Activated CD8-positive, alpha-beta memory T cell treated with anti-CD3 and anti-CD28 coated beads for 36 hours (primary cell): ENCODE measurements at regions not wholly inside any gene's neighbourhood (a gene's known extent, or its start where the extent isn't known, plus 50 kb on each side); places are given as distances from the start of the nearest gene placed in this dataset.
"Not testable (repeated sequence)": the region's sequence is repeated elsewhere in the genome, so short reads cannot be mapped to it uniquely, and the experiment has no call there.

Experiments
- CTCF ChIA-PET: fragments of 350-600 bp; sonication (Branson Sonifier 250); formaldehyde crosslinking; loops from one replicate; lab custom pipeline; 2021; ENCODE audit warnings: antibody characterized with exemption; lab: Charles Lee
- POLR2A ChIA-PET: fragments of 350-600 bp; sonication (Branson Sonifier 250); formaldehyde crosslinking; loops from one replicate; lab custom pipeline; 2021; ENCODE audit warnings: antibody characterized with exemption; lab: Charles Lee

DNA sequence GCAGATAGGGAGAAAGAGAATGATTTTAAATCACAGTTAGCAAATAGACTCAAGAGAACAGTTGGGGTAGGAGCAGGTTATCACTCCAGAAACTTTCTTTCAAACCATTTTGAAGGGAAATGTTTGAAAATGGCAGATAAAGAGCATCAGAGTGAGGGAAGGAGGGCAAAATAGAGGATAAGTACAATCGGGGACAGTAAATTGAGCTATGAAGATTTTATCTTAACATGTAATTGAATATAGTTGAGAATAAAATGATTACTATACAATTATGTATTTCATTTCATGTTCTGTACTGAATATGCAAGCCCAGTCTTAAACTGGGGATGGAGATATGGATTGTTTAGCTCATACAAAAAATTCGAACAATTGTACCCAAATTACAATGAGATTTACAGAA lies 54.0 kb downstream of the MAP10 start:
- ChIA-PET POLR2A (no interaction called here), CTCF (no interaction called here)

DNA sequence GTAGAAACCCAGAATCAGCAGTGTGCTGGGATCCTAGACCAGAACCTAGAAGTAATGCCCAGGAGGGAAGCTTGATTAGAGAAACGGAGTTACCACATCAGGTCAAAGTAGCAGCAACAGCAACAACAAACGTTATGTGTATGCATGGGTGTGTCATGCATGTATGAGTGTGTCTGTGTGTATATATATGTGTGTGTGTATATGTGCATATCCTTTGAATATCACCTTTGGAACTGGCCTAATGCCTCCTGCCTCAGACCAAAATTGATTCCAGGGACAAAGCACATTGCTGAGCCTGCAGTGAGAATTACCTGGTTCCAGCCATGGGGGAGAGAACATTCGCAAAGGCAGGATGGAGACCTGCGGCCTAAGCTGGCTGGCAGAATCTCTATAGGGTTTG lies 55.9 kb downstream of the MAP10 start:
- ChIA-PET CTCF (no interaction called here), POLR2A (no interaction called here)

- POLR2A ChIA-PET: no interaction called here
- CTCF ChIA-PET: no interaction called here
These were observed 58.5 kb downstream of the MAP10 start for GRCh38 chr1:232863544-232864275.

DNA sequence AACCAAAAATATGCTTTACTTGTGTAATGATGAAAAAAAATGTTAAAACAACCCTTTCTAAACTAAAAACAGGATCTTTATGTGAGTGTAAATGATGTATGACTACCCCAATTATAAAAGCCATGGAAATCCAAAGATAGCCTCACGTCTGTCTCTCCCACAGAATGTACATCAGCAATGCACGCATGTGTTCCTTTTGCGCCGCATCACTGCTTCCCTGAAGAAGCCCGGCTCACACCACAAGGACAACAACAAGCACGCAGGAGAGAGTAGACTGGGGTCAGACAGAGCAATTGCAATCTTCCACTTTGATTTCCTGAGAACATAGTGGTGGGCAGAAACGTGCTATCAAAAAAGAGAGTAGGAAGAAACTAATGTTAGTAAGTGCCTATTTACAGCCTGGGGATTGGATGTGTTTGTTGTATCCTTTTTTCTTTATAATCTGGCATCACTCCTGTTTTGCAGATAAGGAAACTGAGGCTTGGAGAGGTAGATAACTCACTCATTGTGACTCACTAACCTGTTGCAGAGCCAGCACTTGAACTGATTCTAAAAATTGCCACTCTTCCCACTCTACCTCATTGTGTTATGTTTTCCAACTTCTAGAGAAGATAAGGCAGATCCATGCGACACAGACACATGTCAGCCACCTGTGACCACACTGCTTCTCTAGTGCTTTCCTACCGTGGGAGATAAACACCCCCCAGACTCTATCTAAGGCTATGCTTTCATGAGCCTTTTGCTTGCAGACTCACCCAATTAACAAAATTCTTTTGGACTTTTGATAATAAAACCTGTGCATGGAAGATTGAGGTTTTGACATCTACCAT lies 60.1 kb downstream of the MAP10 start:
- CTCF ChIA-PET: interaction anchor here (0.5 kb wide), 1 partner anchor 24 kb away, joined by 3 read pairs; no protein-coding TSS in a partner anchor

GRCh38 chr1:232868793-232869491 lies 63.7 kb downstream of the MAP10 start:
- ChIA-PET CTCF (no interaction called here), POLR2A (no interaction called here)

More for the DNA sequence above, 60.1 kb downstream of the MAP10 start:
- POLR2A ChIA-PET: no interaction called here

- CTCF ChIA-PET: not testable (repeated sequence)
These were observed 66.2 kb downstream of the MAP10 start for GRCh38 chr1:232871291-232871969.

DNA sequence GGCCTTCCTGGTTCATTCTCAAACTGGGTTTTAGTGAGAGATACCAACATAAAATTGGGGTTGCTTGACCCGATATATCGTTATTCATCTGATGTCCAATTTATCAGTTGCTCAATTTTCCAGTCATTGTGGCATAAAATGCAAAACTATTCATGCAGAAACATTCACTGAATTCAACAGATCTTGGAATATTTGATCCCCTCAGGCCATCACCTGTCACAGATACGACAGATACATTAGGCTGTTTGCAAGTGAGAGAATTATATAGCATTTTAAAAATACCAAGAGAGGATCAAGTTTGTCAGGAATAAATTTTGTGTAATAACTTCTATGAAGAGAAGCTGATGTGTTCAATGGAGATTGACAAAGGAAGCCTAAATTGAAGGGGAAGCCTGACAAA lies 67.1 kb downstream of the MAP10 start:
- POLR2A ChIA-PET: no interaction called here
- CTCF ChIA-PET: no interaction called here

More at GRCh38 chr1:232871291-232871969, 66.2 kb downstream of the MAP10 start:
- POLR2A ChIA-PET: not testable (repeated sequence)

DNA sequence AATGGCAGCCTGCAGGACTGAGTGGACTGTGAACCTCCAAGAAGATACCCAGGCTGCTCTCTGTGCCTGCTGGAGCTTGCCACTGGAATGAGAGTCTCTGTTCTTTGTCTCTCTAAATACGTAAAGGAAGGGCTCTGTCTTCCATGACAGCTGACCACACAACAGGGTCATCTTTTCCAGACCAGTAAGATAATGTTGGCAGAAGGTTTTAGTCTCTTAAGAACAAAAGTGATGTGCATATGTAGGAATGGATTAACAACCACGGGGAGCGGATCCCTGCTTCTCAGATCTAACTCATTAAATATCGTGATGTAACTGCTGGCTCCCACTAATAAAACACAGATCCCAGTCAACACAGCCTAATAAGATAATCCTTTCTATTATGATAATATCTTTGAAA lies 67.5 kb downstream of the MAP10 start:
- ChIA-PET CTCF (no interaction called here), POLR2A (no interaction called here)

- CTCF ChIA-PET: no interaction called here
- POLR2A ChIA-PET: no interaction called here
These were observed 68.2 kb downstream of the MAP10 start for GRCh38 chr1:232873412-232873811.

- POLR2A ChIA-PET: no interaction called here
- CTCF ChIA-PET: no interaction called here
These were observed 68.7 kb downstream of the MAP10 start for GRCh38 chr1:232873931-232874330.

GRCh38 chr1:232875536-232875935 lies 70.3 kb downstream of the MAP10 start:
- POLR2A ChIA-PET: no interaction called here
- CTCF ChIA-PET: no interaction called here

DNA sequence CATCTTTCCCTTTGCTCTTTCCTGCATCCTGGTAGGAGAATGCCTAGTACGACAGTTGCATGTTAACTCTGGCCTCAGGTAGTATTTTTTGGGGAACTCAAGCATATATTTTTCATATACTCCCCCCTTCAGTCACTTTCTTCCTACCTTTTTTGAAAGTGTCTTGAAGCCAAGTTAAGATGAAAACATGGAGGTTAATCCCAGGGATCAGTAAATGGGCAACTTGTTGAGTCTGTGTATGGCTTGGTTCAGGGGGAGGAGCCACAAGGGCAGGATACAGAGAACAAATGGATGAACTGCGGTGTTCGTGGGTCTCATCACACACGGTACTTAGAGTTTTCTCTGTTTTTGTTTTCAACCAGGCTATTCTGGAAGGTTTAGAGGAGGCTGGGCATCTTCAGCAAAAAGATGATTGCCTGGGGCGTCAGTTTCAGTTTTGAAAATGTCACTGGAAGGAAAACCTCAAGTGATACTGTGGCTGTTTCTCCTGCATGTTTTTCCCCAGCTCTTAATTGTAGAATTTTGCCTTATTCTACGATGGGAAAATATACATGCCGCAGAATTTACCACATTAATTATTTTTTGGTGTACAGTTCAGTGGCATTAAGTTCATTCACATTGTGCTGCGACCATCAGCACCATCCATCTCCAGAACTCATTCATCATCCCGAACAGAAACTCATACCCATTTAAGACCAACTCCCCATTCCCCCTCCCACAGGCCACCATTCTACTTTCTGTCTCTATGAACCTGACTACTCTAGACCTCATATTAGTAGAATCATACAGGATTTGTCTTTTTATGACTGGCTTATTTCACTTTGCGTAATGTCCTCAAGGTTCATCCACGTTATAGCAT lies 71.5 kb downstream of the MAP10 start:
- CTCF ChIA-PET: interaction anchor here (0.6 kb wide), 1 partner anchor 247 kb away, joined by 3 read pairs; the partner anchor contains the start of gene SIPA1L2
- POLR2A ChIA-PET: no interaction called here

DNA sequence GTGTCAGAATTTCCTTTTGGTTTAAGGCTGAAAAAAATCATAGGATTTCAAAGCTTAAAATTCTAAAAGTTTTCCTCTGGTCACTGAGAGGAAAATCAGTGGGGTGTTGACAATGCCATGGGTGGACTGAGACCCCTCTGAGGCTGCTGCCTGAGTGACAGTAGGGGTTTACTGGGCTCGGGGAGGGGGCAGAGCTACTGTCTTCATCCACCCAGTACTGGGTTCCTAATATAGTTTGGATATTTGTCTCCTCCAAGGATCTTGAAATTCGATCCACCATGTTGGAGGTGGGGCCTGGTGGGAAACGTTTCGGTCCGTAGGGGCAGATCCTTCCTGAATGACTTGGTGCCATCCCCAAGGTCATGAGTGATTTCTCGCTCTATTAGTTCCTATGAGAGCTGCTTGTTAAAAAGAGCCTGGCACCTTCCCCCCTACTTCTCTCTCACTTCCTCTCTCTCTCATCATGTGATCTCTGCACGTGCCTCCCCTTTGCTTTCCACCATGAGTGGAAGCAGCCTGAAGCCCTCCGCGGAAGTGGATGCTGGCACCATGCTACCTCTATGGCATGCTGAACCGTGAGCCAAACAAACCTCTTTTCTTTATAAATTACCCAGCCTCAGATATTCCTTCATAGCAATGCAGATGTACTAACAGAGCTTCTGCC lies 72.3 kb downstream of the MAP10 start:
- ChIA-PET POLR2A (no interaction called here), CTCF (interaction anchor here (0.6 kb wide), 1 partner anchor 248 kb away, joined by 3 read pairs; the partner anchor contains the start of gene SIPA1L2)

- POLR2A ChIA-PET: no interaction called here
- CTCF ChIA-PET: no interaction called here
These were observed 72.3 kb upstream of the NTPCR start for GRCh38 chr1:232878086-232878485.

DNA sequence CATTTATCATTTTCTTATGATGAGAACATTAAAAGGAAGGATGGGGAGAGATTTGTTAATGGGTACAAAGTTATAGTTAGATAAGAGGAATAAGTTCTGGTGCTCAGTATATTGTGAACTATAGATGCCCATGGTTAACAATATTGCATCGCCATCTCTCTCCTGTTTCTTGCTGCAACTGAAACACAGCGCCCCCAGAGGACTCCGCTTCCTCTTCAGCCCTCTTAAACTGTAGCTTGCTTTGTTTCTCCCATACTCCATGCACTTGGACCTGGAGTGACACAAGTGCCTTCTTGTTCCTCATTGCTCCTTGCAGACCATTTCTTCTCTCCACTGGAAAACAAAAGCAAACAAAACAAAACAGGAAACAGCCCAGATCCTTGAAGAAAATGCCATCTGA lies 70.1 kb upstream of the NTPCR start:
- POLR2A ChIA-PET: no interaction called here
- CTCF ChIA-PET: interaction anchor here (0.6 kb wide), 2 partner anchors 406 to 1497 kb away, joined by 3 read pairs; no protein-coding TSS in a partner anchor

- CTCF ChIA-PET: no interaction called here
These were observed 66.3 kb upstream of the NTPCR start for GRCh38 chr1:232883992-232884661.

DNA sequence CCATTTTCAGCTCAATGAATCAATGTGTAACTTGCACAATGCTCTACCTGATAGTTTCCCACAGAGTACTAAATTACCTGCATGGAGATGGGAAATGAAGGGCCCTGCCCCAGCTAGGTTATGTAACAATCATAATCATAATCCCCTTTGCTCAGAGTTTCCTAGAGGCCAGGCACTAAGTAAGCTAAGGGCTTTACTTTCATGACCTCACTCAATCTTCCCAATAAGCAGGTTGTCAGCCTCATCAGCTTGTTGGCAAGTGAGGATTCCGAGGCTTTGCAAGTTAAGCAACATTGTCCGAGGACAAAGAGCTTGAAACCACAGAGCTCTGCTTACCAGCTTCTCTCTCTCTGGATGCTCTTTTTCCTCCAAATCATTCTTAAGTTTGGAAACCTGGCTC lies 64.1 kb upstream of the NTPCR start:
- ChIA-PET POLR2A (no interaction called here), CTCF (no interaction called here)

More at GRCh38 chr1:232883992-232884661, 66.3 kb upstream of the NTPCR start:
- POLR2A ChIA-PET: no interaction called here
